ENCODE measurements at regions not wholly inside any gene's neighbourhood (a gene's known extent, or its start where the extent isn't known, plus 50 kb on each side); places are given as distances from the start of the nearest gene placed in this dataset.

DNA sequence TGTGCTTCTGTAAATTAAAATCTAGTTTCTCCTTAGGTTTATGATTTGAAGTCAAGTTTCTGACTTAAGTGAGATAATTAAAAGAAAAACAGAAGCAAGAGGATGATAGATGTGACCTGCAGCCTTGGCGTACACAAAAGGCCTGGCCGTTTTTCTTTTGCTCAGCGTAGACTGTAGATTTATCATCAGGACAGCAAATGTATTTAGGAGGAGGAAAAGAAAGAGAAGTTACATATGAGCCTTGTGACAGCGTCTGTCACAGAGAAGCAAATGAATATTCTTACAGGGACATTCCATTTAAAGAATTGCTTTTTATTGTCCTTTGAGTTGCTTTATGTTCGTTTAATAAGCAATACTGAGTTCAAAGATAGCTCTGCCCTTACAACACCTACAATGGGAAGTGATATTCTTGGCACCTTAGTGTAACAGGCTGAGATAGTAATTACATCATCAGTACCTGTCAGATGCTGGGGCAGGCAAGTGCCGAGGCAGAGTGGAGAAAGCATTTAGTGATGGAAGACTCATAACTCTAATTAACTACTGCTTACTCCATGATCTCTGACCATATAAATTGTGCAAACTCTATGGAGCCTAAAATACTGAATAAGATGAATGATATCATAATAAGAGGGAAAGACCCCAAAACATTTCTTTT, 311.5 kb downstream of the MFSD1 start:
- no peaks in the 10 kb centered on the region for H3K9me3 ChIP-seq (ENCODE audit: control insufficient read depth, low read length)
- H3K4me3 ChIP-seq (ENCODE audit: low read length): no peak overlapping the region
- Mint-ChIP-seq H3K27me3 (ENCODE audit: insufficient read depth) (peaks cover 19% of the 10 kb centered on the region), H3K9me3 (no peaks in the 10 kb centered on the region), H3K4me1 (peaks cover 7% of the 10 kb centered on the region), H3K4me3 (no peak overlapping the region), H3K27ac (no peak overlapping the region), H3K36me3 (ENCODE audit: low read depth) (no peaks in the 10 kb centered on the region)
- no peaks in the 10 kb centered on the region for H3K4me1 ChIP-seq (ENCODE audit: control insufficient read depth, insufficient read depth, low read length)
- WGBS, 2 experiments (ENCODE audit: insufficient coverage in 1 of 2, insufficient read length in 1 of 2): 94 to 97% methylated on average over 4 to 6 of the region's 6 CpGs
- no peak for DNase-seq
- peaks cover 16% of the 10 kb centered on the region for H3K27me3 ChIP-seq (ENCODE audit: control insufficient read depth, insufficient read depth, low read length, poor library complexity, severe bottlenecking)
- no peaks in the 10 kb centered on the region for H3K36me3 ChIP-seq (ENCODE audit: control insufficient read depth, insufficient read depth, low read length)
- TF ChIP-seq, protein P1, sequence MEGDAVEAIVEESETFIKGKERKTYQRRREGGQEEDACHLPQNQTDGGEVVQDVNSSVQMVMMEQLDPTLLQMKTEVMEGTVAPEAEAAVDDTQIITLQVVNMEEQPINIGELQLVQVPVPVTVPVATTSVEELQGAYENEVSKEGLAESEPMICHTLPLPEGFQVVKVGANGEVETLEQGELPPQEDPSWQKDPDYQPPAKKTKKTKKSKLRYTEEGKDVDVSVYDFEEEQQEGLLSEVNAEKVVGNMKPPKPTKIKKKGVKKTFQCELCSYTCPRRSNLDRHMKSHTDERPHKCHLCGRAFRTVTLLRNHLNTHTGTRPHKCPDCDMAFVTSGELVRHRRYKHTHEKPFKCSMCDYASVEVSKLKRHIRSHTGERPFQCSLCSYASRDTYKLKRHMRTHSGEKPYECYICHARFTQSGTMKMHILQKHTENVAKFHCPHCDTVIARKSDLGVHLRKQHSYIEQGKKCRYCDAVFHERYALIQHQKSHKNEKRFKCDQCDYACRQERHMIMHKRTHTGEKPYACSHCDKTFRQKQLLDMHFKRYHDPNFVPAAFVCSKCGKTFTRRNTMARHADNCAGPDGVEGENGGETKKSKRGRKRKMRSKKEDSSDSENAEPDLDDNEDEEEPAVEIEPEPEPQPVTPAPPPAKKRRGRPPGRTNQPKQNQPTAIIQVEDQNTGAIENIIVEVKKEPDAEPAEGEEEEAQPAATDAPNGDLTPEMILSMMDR (conservative IDR thresholded peaks at IDR 0.05): no peak
- H3K9ac ChIP-seq (ENCODE audit: extremely low read depth, low read length, poor library complexity, severe bottlenecking): no peak overlapping the region
- no peak overlapping the region for H3K27ac ChIP-seq (ENCODE audit: low read depth, low read length)

DNA sequence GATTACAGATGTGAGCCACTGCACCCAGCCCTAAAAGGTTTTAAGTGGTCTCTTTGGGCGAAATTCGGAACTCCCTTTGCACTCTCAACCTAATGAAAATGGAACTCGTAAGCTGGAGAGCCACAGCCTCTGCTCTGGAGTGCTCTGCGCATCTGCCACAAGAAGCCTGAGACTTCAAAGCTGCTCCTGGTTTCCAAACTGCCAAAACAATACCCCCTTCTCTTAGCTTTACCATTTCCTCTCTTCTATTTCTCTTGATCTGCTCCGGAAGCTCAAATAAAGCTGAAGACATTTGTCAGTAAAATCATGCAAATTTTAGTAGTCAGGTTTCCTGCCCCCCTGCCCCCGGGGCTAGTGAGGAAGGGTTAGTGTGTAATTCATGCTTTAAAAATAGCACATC, 312.7 kb downstream of the MFSD1 start:
- peaks cover 28% of the 10 kb centered on the region for H3K27me3 ChIP-seq (ENCODE audit: control insufficient read depth, insufficient read depth, low read length, poor library complexity, severe bottlenecking)
- no peak overlapping the region for H3K4me3 Mint-ChIP-seq
- no peaks in the 10 kb centered on the region for H3K36me3 Mint-ChIP-seq (ENCODE audit: low read depth)
- no peaks in the 10 kb centered on the region for H3K4me1 ChIP-seq (ENCODE audit: control insufficient read depth, insufficient read depth, low read length)
- H3K27ac Mint-ChIP-seq: no peak overlapping the region
- no peaks in the 10 kb centered on the region for H3K9me3 Mint-ChIP-seq
- no peak overlapping the region for H3K27ac ChIP-seq (ENCODE audit: low read depth, low read length)
- no peaks in the 10 kb centered on the region for H3K9me3 ChIP-seq (ENCODE audit: control insufficient read depth, low read length)
- H3K4me1 Mint-ChIP-seq: peaks cover 7% of the 10 kb centered on the region
- TF ChIP-seq, protein P1 (conservative IDR thresholded peaks at IDR 0.05): no peak
- no peak for DNase-seq
- H3K4me3 ChIP-seq (ENCODE audit: low read length): no peak overlapping the region
- H3K27me3 Mint-ChIP-seq (ENCODE audit: insufficient read depth): peaks cover 27% of the 10 kb centered on the region
- no peak overlapping the region for H3K9ac ChIP-seq (ENCODE audit: extremely low read depth, low read length, poor library complexity, severe bottlenecking)
- WGBS, 2 experiments (ENCODE audit: insufficient coverage in 1 of 2, insufficient read length in 1 of 2): 67 to 87% methylated on average over 3 to 6 of the region's 6 CpGs
- no peaks in the 10 kb centered on the region for H3K36me3 ChIP-seq (ENCODE audit: control insufficient read depth, insufficient read depth, low read length)

DNA sequence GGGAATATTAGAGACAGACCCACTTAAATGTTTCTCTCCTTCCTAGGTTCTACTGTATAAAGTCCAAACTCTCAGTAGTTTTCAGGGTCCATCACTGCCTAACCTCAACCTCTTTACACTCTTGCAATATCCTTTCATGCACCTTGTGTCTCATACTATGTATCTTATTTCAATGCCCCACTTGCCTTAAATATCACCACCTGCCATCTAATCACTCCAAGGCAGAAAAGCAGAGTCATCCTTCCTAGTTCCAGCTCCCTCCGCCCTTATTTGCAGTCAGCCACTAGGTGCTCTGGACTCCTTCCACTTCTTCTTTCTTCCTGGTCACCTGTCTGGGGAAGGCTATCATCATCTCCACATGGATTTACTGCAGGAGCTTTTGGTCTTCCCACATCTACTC, 322.0 kb downstream of the MFSD1 start:
- Histone ChIP-seq H3K27ac (ENCODE audit: low read depth, low read length) (no peak overlapping the region), H3K9ac (ENCODE audit: extremely low read depth, low read length, poor library complexity, severe bottlenecking) (no peak overlapping the region), H3K9me3 (ENCODE audit: control insufficient read depth, low read length) (no peaks in the 10 kb centered on the region), H3K27me3 (ENCODE audit: control insufficient read depth, insufficient read depth, low read length, poor library complexity, severe bottlenecking) (peaks cover 73% of the 10 kb centered on the region), H3K4me1 (ENCODE audit: control insufficient read depth, insufficient read depth, low read length) (no peaks in the 10 kb centered on the region), H3K36me3 (ENCODE audit: control insufficient read depth, insufficient read depth, low read length) (no peaks in the 10 kb centered on the region), H3K4me3 (ENCODE audit: low read length) (no peak overlapping the region)
- peaks cover 2% of the 10 kb centered on the region for H3K4me1 Mint-ChIP-seq
- no peak for DNase-seq
- peaks cover 45% of the 10 kb centered on the region for H3K27me3 Mint-ChIP-seq (ENCODE audit: insufficient read depth)
- H3K27ac Mint-ChIP-seq: no peak overlapping the region
- WGBS, 2 experiments (ENCODE audit: insufficient coverage in 1 of 2, insufficient read length in 1 of 2): 93 to 100% methylated on average over 1 of the region's 1 CpG
- H3K36me3 Mint-ChIP-seq (ENCODE audit: low read depth): no peaks in the 10 kb centered on the region
- no peaks in the 10 kb centered on the region for H3K9me3 Mint-ChIP-seq
- TF ChIP-seq, protein P1 (conservative IDR thresholded peaks at IDR 0.05): no peak
- H3K4me3 Mint-ChIP-seq: no peak overlapping the region

Data from endodermal cell (in vitro differentiated cells).